Left cardiac atrium (tissue), 4 donors: ENCODE measurements at regions not wholly inside any gene's neighbourhood (a gene's known extent, or its start where the extent isn't known, plus 50 kb on each side); places are given as distances from the start of the nearest gene placed in this dataset.

Experiments
- ATAC-seq, 2 donors: fragments of 200-7000 bp; cut with Tn5 transposase; one replicate each; pipeline ENCODE4 v1.9.1; 2020; ENCODE audit warnings: mild to moderate bottlenecking in 2 of 2, moderate library complexity in 2 of 2
- DNase-seq: peaks from one replicate; pipeline ENCODE4 v3.0.0-alpha.2; 2020
- intact Hi-C, 2 donors: fragments of 100-400 bp; cut with DNase I; formaldehyde crosslinking; loops; one replicate each; pipeline versions ENCODE4 v1.14.1 to v1.15.1; 2022 to 2023
- microRNA-seq, 2 donors: library from miRNA; unstranded; fragments of <30 nt; microRNA quantifications; one replicate each; pipeline ENCODE4 v1.2.0, GENCODE V29; 2020
- donor health status: DM: no; HTN: yes; CAD: no.
- donor health status: DM: no; HTN: yes; CAD: no; lungs with severe emphysema.
- donor health status: DM: yes; HTN: yes; CAD: no.
- donor health status: Dilated cardiomyopathy.

DNA sequence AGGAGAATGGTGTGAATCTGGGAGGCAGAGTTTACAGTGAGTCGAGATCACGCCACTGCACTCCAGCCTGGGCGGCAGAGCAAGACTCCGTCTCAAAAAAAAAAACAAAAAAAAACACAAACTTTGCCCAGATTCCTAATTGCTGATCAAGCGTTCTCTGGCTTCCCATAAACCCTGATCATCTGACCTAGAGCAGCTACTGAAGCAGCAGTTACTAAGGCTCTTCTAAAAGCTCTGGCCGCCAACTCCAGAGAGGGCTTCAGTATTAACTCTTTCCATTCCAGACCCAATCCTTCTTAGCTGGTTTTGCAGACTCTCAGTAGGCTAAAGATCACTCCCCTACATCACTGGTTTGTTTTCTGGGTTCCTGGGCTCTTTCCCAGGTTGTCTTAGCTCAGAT is 201.6 kb downstream of the IGSF11 start:
- no peak for ATAC-seq
- DNase-seq = no peak
- intact Hi-C loops = no loop called here

DNA sequence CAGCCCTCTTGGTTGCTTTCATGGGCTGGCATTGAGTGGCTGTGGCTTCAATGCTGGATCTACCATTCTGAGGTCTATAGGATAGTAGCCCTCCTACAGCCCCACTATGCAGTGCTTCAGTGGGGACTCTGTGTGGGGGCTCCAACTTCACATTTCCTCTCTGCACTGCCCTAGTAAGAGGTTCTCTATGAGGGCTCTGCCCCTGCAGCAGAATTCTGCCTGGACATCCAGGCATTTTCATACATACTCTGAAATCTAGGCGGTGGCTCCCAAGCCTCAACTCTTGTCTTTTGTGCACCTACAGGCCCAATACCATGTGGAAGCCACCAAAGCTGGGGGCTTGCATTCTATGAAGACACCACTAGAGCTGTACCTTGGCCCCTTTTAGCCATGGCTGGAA is 195.8 kb downstream of the IGSF11 start:
- ATAC-seq (no peak), DNase-seq (no peak)
- intact Hi-C loops = no loop called here

DNA sequence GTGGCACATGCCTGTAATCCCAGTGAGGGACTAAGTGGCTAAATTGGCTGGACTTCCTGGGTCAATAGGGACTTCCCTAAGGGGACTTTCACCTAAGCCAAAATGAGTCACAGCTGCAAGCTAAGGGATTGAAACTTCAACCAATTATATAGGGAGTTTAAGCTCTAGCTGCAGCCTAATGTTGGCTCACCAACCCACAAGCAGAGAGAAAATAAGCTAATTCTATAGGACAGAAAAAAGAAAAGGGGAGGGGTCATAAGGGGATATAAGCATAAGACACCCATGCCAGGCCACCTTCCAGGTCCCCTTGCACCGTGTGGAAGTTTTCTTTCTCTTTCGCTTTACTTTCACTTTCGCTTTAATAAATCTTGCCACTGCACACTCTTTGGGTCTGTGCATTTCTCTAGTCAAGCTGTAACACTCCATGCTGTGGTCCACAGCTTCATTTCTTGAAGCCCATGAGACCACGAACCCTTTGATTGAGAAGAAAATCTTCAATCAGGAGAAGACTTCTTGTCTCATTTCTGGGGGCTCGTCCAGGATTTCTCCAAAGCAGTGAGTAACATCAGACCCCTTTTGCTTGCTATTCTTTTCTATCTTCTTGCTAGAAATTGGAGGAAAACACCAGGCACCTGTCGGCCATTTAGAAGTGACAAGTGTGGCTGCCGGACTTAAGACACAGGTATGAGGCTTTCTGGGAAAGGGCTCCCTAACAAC is 192.3 kb downstream of the IGSF11 start:
- ATAC-seq (no peak), DNase-seq (no peak)
- intact Hi-C loops = no loop called here

DNA sequence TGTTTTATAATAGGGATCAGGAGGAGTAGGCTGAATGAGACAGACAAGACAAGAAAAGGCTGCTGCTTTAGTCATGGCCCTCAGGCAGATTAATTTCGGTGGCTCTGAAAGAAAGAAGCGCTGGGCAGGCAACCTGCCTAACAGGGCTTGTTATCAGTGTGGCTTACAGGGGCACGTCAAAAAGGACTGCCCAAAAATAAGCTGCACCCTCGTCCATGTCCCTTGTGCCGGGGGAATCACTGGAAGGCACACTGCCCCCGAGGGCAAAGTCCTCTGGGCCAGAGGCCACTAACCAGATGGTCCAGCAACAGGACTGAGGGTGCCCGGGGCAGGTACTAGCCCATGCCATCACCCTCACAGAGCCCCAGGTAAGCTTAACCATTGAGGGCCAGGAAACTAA is 188.5 kb downstream of the IGSF11 start:
- intact Hi-C loops = no loop called here
- ATAC-seq (no peak), DNase-seq (no peak)

Small RNAs in the stretch of these regions (microRNA-seq; reads per million reads assigned to microRNA genes)
- gene MIR4447 = 0 reads per million in 2 donors
